Right lobe of liver (tissue), 4 donors: ENCODE measurements at regions not wholly inside any gene's neighbourhood (a gene's known extent, or its start where the extent isn't known, plus 50 kb on each side); places are given as distances from the start of the nearest gene placed in this dataset.

ENCODE experiments used
- POLR2A ChIP-seq: fragments of 450-650 bp; IDR thresholded peaks from one replicate; pipeline ENCODE4 v1.6.1; 2017; ENCODE audit warnings: antibody characterized with exemption, mild to moderate bottlenecking
- TF ChIP-seq, protein P1 (sequence below), 4 donors: fragments of 200-600 bp in 3 of 4; fragments of 450-650 bp in 1 of 4; IDR thresholded peaks; one replicate each; pipeline versions ENCODE4 v1.5.1 to v1.8.0; 2016 to 2022; ENCODE audit warnings: antibody characterized with exemption in 4 of 4, mild to moderate bottlenecking in 2 of 4
- donor health status: DM: no; HTN: no; CAD: no.
- donor health status: DM: no; HTN: no; CAD: no.
- donor health status: DM: no; HTN: yes; CAD: no.

DNA sequence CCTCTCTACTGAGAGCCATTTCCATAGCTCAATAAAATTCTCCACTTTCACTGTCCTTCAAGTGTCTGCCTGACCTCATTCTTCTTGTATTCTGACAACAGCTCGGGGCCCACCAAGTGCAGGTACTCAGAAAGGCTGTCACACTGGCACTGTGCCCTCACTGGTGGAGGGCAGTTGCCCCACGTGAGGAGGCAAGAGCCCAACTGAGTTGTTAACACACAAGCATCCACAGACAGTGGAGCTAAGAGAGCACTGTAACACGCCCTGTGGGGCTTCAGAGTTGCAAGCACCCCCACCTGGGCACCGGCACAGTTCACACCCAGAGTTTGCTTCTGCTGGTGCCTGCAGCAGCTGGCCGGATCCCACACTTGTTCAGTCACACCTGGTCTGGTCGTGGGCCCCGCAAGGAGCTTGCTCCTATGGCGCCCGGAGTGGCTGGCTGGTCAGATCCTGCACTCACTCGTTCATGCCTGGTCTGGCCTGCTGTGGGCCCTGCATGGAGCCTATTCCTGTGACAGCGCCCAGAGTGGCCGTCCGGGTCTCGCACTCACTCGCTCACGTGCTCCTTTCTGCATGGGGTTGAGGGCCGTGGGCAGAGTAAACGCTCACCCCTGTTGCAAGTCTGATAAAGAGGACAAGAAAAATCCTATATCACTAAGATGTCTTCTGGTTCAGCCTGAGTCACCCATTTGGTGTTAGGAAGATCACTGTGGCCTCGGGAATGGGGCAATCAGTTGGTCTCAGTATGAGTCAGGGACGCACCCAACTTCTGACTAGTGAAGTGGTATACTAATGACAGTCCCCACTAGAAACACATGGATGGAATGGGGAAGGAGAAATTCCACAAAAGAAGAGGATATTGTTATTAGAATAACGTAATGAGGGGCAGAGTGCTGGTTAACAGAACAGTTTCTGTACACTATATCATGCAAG lies 87.0 kb upstream of the CCNH start:
- TF ChIP-seq, protein P1, sequence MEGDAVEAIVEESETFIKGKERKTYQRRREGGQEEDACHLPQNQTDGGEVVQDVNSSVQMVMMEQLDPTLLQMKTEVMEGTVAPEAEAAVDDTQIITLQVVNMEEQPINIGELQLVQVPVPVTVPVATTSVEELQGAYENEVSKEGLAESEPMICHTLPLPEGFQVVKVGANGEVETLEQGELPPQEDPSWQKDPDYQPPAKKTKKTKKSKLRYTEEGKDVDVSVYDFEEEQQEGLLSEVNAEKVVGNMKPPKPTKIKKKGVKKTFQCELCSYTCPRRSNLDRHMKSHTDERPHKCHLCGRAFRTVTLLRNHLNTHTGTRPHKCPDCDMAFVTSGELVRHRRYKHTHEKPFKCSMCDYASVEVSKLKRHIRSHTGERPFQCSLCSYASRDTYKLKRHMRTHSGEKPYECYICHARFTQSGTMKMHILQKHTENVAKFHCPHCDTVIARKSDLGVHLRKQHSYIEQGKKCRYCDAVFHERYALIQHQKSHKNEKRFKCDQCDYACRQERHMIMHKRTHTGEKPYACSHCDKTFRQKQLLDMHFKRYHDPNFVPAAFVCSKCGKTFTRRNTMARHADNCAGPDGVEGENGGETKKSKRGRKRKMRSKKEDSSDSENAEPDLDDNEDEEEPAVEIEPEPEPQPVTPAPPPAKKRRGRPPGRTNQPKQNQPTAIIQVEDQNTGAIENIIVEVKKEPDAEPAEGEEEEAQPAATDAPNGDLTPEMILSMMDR (IDR thresholded peaks at IDR 0.05) = no peak
- no peak for TF ChIP-seq POLR2A
